WERI-Rb-1 (cell line): ENCODE measurements at regions not wholly inside any gene's neighbourhood (a gene's known extent, or its start where the extent isn't known, plus 50 kb on each side); places are given as distances from the start of the nearest gene placed in this dataset.

ENCODE experiments used
- DNase-seq: peaks from one replicate; pipeline ENCODE4 v3.0.0-alpha.2; 2020
- H3K27ac ChIP-seq: fragments of 250-450 bp; sonication (Bioruptor Pico); 2 replicates; pipeline ENCODE4 v1.5.1; 2020; ENCODE audit warnings: mild to moderate bottlenecking, moderate library complexity
- H3K27me3 ChIP-seq: fragments of 250-450 bp; sonication (Bioruptor Pico); 2 replicates; pipeline ENCODE4 v1.5.1; 2021; ENCODE audit warnings: mild to moderate bottlenecking, low read depth, moderate library complexity; ENCODE audit not compliant: insufficient read depth, severe bottlenecking
- H3K36me3 ChIP-seq: fragments of 250-450 bp; sonication (Bioruptor Pico); 2 replicates; pipeline ENCODE4 v1.5.1; 2020; ENCODE audit warnings: mild to moderate bottlenecking, moderate library complexity
- H3K4me3 ChIP-seq: 2 replicates; pipeline ENCODE4 v1.5.1; 2011; ENCODE audit warnings: low read depth, mild to moderate bottlenecking, control low read depth, low read length
- H3K9me3 ChIP-seq: fragments of 250-450 bp; sonication (Bioruptor Pico); 2 replicates; pipeline ENCODE4 v1.5.1; 2021; ENCODE audit warnings: mild to moderate bottlenecking, moderate library complexity; ENCODE audit not compliant: severe bottlenecking
- TF ChIP-seq, protein P1 (sequence below): IDR thresholded peaks from 2 replicates; pipeline ENCODE4 v1.5.1; 2011; ENCODE audit warnings: low read depth, mild to moderate bottlenecking, control low read depth, inconsistent platforms, low read length

DNA sequence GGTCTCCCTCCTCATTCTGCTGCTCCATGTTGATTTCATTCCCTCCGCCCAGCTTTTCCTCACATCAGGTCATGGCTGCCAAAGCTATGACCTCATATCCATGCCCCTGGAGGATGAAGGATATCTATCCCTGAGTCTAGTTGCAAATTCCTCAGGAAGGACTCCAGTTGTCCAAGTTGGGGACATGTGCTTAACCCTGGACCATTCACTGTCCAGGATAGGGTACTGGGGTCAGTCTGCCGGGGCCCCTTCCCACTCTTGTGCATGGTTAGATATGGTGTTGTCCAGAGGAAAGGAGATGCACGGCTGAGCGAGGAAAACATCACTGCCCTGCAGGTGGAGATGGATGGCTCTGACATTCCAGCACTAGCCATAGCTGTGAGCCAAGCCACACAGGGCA is 51.9 kb upstream of the COMTD1 start:
- DNase-seq, result no peak
- TF ChIP-seq, protein P1, sequence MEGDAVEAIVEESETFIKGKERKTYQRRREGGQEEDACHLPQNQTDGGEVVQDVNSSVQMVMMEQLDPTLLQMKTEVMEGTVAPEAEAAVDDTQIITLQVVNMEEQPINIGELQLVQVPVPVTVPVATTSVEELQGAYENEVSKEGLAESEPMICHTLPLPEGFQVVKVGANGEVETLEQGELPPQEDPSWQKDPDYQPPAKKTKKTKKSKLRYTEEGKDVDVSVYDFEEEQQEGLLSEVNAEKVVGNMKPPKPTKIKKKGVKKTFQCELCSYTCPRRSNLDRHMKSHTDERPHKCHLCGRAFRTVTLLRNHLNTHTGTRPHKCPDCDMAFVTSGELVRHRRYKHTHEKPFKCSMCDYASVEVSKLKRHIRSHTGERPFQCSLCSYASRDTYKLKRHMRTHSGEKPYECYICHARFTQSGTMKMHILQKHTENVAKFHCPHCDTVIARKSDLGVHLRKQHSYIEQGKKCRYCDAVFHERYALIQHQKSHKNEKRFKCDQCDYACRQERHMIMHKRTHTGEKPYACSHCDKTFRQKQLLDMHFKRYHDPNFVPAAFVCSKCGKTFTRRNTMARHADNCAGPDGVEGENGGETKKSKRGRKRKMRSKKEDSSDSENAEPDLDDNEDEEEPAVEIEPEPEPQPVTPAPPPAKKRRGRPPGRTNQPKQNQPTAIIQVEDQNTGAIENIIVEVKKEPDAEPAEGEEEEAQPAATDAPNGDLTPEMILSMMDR, result no peak
- no peak overlapping the region for H3K27ac ChIP-seq
- no peaks in the 10 kb centered on the region for H3K36me3 ChIP-seq
- H3K4me3 ChIP-seq, result no peak overlapping the region
- H3K27me3 ChIP-seq, result no peaks in the 10 kb centered on the region
- H3K9me3 ChIP-seq, result no peaks in the 10 kb centered on the region

DNA sequence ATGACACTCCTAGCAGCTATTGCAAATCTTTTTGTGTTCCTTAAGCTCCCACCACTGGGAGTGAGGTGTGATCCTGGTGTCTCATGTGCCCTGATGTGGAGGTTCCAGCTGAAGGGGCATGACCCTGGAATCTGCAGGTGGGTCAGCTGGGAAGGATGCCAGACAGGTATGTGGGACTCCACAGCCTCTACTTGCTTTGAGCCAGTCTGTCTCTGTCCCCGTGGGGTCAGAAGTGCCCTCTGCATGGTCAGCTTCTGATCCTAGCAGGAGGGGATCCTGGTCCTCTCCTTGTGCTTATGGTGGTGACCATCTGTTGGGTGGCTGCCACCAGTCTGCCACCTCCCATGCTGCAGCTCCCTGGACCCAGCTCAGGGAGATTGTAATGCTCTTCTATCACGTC is 51.1 kb upstream of the COMTD1 start:
- TF ChIP-seq, protein P1, result no peak
- H3K36me3 ChIP-seq, result no peaks in the 10 kb centered on the region
- H3K27me3 ChIP-seq, result no peaks in the 10 kb centered on the region
- H3K4me3 ChIP-seq, result no peak overlapping the region
- no peak overlapping the region for H3K27ac ChIP-seq
- peak; percentile 33 for DNase-seq
- no peaks in the 10 kb centered on the region for H3K9me3 ChIP-seq
